Medulla oblongata (tissue), 1 donor: ENCODE measurements at regions not wholly inside any gene's neighbourhood (a gene's known extent, or its start where the extent isn't known, plus 50 kb on each side); places are given as distances from the start of the nearest gene placed in this dataset.

Experiments used
- DNase-seq: peaks from one replicate; pipeline ENCODE4 v3.0.0-alpha.2; 2015; ENCODE audit errors: extremely low spot score

- DNase-seq, result no peak
Measured at GRCh38 chr3:13174011-13174802, 101.0 kb upstream of the IQSEC1 start.

GRCh38 chr3:13173186-13173585 is 100.0 kb upstream of the IQSEC1 start:
- no peak for DNase-seq

- no peak for DNase-seq
Measured at GRCh38 chr3:13172644-13173013, 99.4 kb upstream of the IQSEC1 start.

GRCh38 chr3:13171704-13172643 is 98.7 kb upstream of the IQSEC1 start:
- DNase-seq, result no peak

- no peak for DNase-seq
Measured at GRCh38 chr3:13170317-13170716, 97.1 kb upstream of the IQSEC1 start.

- DNase-seq, result no peak
Measured at GRCh38 chr3:13168391-13168790, 95.2 kb upstream of the IQSEC1 start.

GRCh38 chr3:13167829-13168228 is 94.6 kb upstream of the IQSEC1 start:
- no peak for DNase-seq

GRCh38 chr3:13167064-13167743 is 94.0 kb upstream of the IQSEC1 start:
- no peak for DNase-seq

- DNase-seq, result no peak
Measured at GRCh38 chr3:13166243-13167063, 93.2 kb upstream of the IQSEC1 start.

- peak; percentile 38 for DNase-seq
Measured at GRCh38 chr3:13165576-13165975, 92.3 kb upstream of the IQSEC1 start.

GRCh38 chr3:13164893-13165492 is 91.8 kb upstream of the IQSEC1 start:
- no peak for DNase-seq

- DNase-seq, result no peak
Measured at GRCh38 chr3:13163848-13164382, 90.7 kb upstream of the IQSEC1 start.

GRCh38 chr3:13162549-13163320 is 89.5 kb upstream of the IQSEC1 start:
- DNase-seq, result no peak

- no peak for DNase-seq
Measured at GRCh38 chr3:13161771-13162535, 88.7 kb upstream of the IQSEC1 start.

- DNase-seq, result no peak
Measured at GRCh38 chr3:13161021-13161759, 88.0 kb upstream of the IQSEC1 start.

- no peak for DNase-seq
Measured at GRCh38 chr3:13160619-13161018, 87.4 kb upstream of the IQSEC1 start.

- no peak for DNase-seq
Measured at GRCh38 chr3:13159890-13160289, 86.7 kb upstream of the IQSEC1 start.

- no peak for DNase-seq
Measured at GRCh38 chr3:13158871-13159270, 85.6 kb upstream of the IQSEC1 start.
